Tibial nerve (tissue), 4 donors: ENCODE measurements at regions not wholly inside any gene's neighbourhood (a gene's known extent, or its start where the extent isn't known, plus 50 kb on each side); places are given as distances from the start of the nearest gene placed in this dataset.

Source experiments
- DNase-seq, 2 donors: peaks; one replicate each; pipeline ENCODE4 v3.0.0-alpha.2; 2019; ENCODE audit warnings: low spot score in 2 of 2
- H3K27ac ChIP-seq, 4 donors: fragments of 200-600 bp; sonication (generic) in 3 of 4; one replicate each; pipeline ENCODE4 v1.5.1; 2017 to 2019; ENCODE audit warnings: mild to moderate bottlenecking in 1 of 4
- H3K27me3 ChIP-seq, 2 donors: fragments of 200-600 bp; sonication (generic) in 1 of 2; one replicate each; pipeline versions ENCODE4 v1.5.1 to v1.6.0; 2017 to 2019
- H3K36me3 ChIP-seq, 3 donors: fragments of 200-600 bp; sonication (generic); one replicate each; pipeline ENCODE4 v1.5.1; 2018 to 2019
- H3K4me1 ChIP-seq, 4 donors: fragments of 200-600 bp; sonication (generic) in 3 of 4; one replicate each; pipeline ENCODE4 v1.5.1; 2017 to 2019
- H3K4me3 ChIP-seq, 4 donors: fragments of 200-600 bp; sonication (generic) in 3 of 4; one replicate each; pipeline ENCODE4 v1.5.1; 2017 to 2019; ENCODE audit warnings: mild to moderate bottlenecking in 1 of 4, moderate library complexity in 1 of 4
- H3K9me3 ChIP-seq, 4 donors: fragments of 200-600 bp; sonication (generic) in 3 of 4; one replicate each; pipeline ENCODE4 v1.5.1; 2017 to 2019
- EP300 ChIP-seq, 2 donors: sonication (generic); formaldehyde crosslinking; IDR thresholded peaks; one replicate each; pipeline ENCODE4 v1.6.1; 2017; ENCODE audit warnings: antibody characterized with exemption in 2 of 2, mild to moderate bottlenecking in 1 of 2
- POLR2A ChIP-seq, 2 donors: fragments of 450-650 bp; IDR thresholded peaks; one replicate each; pipeline ENCODE4 v1.6.1; 2017; ENCODE audit warnings: antibody characterized with exemption in 2 of 2, mild to moderate bottlenecking in 2 of 2, moderate library complexity in 2 of 2
- whole genome bisulfite sequencing, 2 donors: methylation state at CpG; one replicate each; pipeline ENCODE4 v1.1.5; 2018; 5-methylcytosine and 5-hydroxymethylcytosine counted together
- TF ChIP-seq, protein P1 (sequence below), 5 experiments: fragments of 200-600 bp in 3 of 5; fragments of 450-650 bp in 2 of 5; sonication (generic) in 3 of 5; IDR thresholded peaks; one replicate each; pipeline ENCODE4 v1.5.1; 2016 to 2019; ENCODE audit warnings: antibody characterized with exemption in 5 of 5, mild to moderate bottlenecking in 3 of 5, moderate library complexity in 2 of 5

DNA sequence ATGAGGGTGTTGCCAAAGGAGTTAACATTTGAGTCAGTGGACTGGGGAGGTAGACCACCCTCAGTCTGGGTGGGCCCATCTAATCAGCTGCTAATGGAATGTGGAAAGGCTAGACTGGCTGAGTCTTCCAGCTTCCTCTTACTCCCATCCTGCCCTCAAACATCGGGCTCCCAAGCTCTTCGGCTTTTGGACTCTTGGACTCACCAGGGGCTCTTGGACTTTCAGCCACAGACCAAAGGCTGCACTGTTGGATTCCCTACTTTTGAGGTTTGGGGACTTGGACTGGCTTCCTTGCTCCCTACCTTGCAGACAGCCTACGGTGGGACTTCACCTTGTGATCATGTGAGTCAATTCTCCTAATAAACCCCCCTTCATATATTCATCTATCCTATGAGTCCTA lies 276.6 kb upstream of the DIO3 start:
- WGBS, 2 donors, result 75 to 79% methylated on average over 3 of the region's 3 CpGs
- Histone ChIP-seq H3K4me3 (no peak overlapping the region), H3K4me1 (no peaks in the 10 kb centered on the region), H3K27me3 (no peaks in the 10 kb centered on the region), H3K36me3 (no peaks in the 10 kb centered on the region), H3K27ac (no peak overlapping the region), H3K9me3 (no peaks in the 10 kb centered on the region)
- TF ChIP-seq EP300 (IDR thresholded peaks at IDR 0.05) (no peak), POLR2A (IDR thresholded peaks at IDR 0.05) (no peak)
- TF ChIP-seq, protein P1, sequence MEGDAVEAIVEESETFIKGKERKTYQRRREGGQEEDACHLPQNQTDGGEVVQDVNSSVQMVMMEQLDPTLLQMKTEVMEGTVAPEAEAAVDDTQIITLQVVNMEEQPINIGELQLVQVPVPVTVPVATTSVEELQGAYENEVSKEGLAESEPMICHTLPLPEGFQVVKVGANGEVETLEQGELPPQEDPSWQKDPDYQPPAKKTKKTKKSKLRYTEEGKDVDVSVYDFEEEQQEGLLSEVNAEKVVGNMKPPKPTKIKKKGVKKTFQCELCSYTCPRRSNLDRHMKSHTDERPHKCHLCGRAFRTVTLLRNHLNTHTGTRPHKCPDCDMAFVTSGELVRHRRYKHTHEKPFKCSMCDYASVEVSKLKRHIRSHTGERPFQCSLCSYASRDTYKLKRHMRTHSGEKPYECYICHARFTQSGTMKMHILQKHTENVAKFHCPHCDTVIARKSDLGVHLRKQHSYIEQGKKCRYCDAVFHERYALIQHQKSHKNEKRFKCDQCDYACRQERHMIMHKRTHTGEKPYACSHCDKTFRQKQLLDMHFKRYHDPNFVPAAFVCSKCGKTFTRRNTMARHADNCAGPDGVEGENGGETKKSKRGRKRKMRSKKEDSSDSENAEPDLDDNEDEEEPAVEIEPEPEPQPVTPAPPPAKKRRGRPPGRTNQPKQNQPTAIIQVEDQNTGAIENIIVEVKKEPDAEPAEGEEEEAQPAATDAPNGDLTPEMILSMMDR (IDR thresholded peaks at IDR 0.05), result no peak
- no peak for DNase-seq

DNA sequence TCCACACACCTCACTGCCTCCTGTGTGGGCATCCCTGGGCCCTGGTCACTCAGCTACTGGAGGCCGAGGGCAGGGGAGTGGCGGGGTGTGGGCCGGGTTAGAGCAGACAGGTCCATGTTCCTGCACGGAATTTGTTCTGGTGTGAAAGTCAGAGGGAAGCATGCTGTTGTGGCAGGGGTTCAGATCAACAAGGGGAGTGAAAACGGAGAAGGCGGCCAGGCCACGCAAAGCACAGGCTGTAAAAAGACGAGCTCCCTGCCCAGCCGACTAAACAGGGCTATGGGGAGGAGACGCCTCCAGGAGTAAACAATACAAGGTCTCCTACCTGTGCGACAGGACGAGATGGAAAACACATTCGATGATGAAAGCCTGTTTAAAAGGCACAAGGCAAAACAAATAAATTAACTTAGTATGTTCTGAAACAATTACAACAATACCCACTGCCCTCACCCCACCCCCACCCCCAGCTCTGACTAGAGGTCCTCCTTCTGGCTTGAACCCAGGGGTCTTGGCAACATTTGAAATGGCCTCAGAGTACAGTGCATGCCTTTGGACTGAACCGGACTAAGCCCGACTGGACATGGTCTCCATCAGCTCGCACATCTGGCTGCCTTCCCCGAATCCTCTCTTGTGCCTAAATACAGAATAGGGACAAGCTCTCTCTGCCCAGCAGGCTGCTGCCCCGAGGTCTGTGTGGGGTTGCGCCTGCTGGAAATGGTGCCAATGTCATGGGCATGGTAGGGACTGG lies 274.9 kb upstream of the DIO3 start:
- Histone ChIP-seq H3K27me3 (no peaks in the 10 kb centered on the region), H3K9me3 (no peaks in the 10 kb centered on the region), H3K27ac (no peak overlapping the region), H3K4me1 (no peaks in the 10 kb centered on the region), H3K4me3 (no peak overlapping the region), H3K36me3 (no peaks in the 10 kb centered on the region)
- 69 to 70% methylated on average over 18 to 19 of the region's 19 CpGs for WGBS, 2 donors
- no peak for DNase-seq
- TF ChIP-seq EP300 (IDR thresholded peaks at IDR 0.05), result no peak
- TF ChIP-seq, protein P1 (IDR thresholded peaks at IDR 0.05), result no peak
- TF ChIP-seq POLR2A (IDR thresholded peaks at IDR 0.05), result no peak

DNA sequence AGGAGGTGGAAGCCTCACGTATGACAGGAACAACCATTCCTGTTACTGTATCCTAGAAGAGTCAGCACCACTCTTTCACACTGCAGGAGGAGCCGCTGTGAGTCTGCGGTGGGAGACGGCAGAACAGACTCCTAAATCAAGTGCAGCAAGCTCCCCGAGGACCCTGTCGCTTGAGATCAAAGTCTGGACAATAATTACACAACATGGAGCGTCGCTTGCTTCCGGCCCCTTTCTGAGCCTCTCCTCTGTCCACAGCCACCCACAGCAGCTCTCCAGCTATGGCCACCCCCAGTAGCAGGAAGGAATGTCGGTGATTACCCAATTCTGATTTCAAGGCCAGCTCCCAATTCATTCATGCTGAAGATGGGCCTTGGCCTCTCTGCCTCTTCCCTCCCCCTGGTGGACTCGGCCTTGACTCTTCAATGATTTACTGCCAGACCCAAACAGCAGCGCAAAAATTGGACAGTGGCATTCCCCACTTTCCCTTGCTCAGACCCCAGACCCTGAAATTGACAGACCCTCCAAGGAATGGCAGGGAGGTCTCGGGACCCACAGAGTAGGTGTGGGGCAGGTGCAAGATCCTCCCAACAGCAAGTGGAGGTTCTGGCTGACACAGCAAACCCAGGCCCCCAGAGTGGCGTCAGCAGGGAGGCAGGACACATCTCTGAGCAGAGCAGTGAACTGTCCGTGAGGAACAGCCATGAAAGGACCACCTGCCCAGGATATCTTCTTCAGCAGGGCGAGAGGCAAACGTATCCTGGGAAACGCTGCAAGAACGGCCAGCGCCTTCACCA lies 272.7 kb upstream of the DIO3 start:
- Histone ChIP-seq H3K4me3 (no peak overlapping the region), H3K9me3 (no peaks in the 10 kb centered on the region), H3K4me1 (no peaks in the 10 kb centered on the region), H3K27ac (no peak overlapping the region), H3K36me3 (no peaks in the 10 kb centered on the region), H3K27me3 (no peaks in the 10 kb centered on the region)
- WGBS, 2 donors, result 55 to 60% methylated on average over 20 of the region's 20 CpGs
- DNase-seq, result peak in 1 of 2 donors; percentile 9
- TF ChIP-seq, protein P1 (IDR thresholded peaks at IDR 0.05), result no peak
- TF ChIP-seq POLR2A (IDR thresholded peaks at IDR 0.05) (no peak), EP300 (IDR thresholded peaks at IDR 0.05) (no peak)

DNA sequence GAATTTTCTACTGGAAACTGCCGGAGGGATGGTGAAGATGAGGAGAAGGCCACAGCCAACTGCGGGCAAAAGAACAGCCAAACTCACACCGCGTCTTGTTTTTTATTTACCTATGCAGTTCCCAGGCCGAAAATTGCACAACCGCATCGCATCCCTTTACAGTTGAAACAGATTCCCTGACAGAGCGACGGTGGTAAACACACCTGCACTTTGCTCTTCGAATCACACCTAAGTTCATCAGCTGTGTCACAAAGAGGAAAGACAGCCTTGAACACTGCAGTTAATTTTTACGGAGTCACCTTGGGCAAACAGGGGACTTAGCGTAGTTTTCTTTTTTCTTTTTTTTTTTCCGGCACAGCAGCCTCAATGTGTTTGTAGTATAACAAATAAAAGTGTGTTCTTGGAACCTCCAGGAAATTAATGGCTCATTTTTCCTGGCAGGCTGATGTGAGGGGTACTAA lies 272.0 kb upstream of the DIO3 start:
- Histone ChIP-seq H3K27ac (no peak overlapping the region), H3K4me1 (no peaks in the 10 kb centered on the region), H3K4me3 (no peak overlapping the region), H3K36me3 (no peaks in the 10 kb centered on the region), H3K9me3 (no peaks in the 10 kb centered on the region), H3K27me3 (no peaks in the 10 kb centered on the region)
- TF ChIP-seq EP300 (IDR thresholded peaks at IDR 0.05) (no peak), POLR2A (IDR thresholded peaks at IDR 0.05) (no peak)
- TF ChIP-seq, protein P1 (IDR thresholded peaks at IDR 0.05), result no peak
- no peak for DNase-seq
- WGBS, 2 donors, result 85 to 88% methylated on average over 13 of the region's 13 CpGs

DNA sequence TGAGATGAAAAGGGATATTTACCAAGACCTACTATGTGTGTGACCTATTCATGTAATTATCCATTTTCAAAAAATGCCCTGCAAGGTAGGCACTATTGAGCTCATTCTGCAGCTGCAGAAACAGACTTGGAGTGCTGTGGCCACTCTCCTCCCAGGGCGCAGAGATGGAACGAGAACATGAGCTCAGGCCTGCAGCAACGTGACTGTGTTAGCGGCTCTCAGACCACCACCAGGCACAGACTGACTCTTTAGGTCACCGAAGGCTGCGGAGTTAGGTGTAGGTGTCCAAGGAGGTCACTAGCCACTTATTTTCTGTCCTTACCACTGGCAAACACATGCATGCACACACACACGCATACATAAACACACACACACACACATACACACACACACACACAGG lies 271.4 kb upstream of the DIO3 start:
- H3K27ac ChIP-seq, result no peak overlapping the region
- 86 to 87% methylated on average over 5 to 7 of the region's 7 CpGs for WGBS, 2 donors
- H3K4me3 ChIP-seq, result no peak overlapping the region
- TF ChIP-seq, protein P1 (IDR thresholded peaks at IDR 0.05), result no peak
- no peak for TF ChIP-seq POLR2A (IDR thresholded peaks at IDR 0.05)
- TF ChIP-seq EP300 (IDR thresholded peaks at IDR 0.05), result no peak
- H3K27me3 ChIP-seq, result no peaks in the 10 kb centered on the region
- no peaks in the 10 kb centered on the region for H3K36me3 ChIP-seq
- no peaks in the 10 kb centered on the region for H3K9me3 ChIP-seq
- DNase-seq, result no peak
- no peaks in the 10 kb centered on the region for H3K4me1 ChIP-seq
